Activated naive CD4-positive, alpha-beta T cell (primary cell): ENCODE measurements at regions not wholly inside any gene's neighbourhood (a gene's known extent, or its start where the extent isn't known, plus 50 kb on each side); places are given as distances from the start of the nearest gene placed in this dataset.
"Not testable (repeated sequence)": the region's sequence is repeated elsewhere in the genome, so short reads cannot be mapped to it uniquely, and the experiment has no call there.

Experiments used
- DNase-seq, 4 experiments: peaks; one replicate each; lab custom pipeline; 2025; lab: John Stamatoyannopoulos, UW

- DNase-seq: not testable (repeated sequence)
These were observed 318.4 kb downstream of the PPP1R3A start for GRCh38 chr7:113600428-113600827.

DNA sequence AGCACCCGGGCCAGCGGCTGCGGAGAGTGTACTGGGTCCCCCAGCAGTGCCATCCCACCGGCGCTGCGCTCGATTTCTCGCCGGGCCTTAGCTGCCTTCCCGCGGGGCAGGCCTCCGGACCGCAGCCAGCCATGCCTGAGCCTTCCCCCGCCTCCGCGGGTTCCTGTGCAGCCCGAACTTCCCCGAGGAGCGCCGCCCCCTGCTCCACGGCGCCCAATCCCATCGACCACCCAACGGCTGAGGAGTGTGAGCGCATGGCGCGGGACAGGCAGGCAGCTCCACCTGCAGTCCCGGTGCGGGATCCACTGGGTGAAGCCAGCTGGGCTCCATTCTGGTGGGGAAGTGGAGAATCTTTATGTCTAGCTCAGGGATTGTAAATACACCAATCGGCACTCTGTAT is 325.4 kb downstream of the PPP1R3A start:
- DNase-seq: not testable (repeated sequence)

GRCh38 chr7:113592924-113593323 is 325.9 kb downstream of the PPP1R3A start:
- DNase-seq: not testable (repeated sequence)

GRCh38 chr7:113582471-113582870 is 336.3 kb downstream of the PPP1R3A start:
- no peak for DNase-seq

DNA sequence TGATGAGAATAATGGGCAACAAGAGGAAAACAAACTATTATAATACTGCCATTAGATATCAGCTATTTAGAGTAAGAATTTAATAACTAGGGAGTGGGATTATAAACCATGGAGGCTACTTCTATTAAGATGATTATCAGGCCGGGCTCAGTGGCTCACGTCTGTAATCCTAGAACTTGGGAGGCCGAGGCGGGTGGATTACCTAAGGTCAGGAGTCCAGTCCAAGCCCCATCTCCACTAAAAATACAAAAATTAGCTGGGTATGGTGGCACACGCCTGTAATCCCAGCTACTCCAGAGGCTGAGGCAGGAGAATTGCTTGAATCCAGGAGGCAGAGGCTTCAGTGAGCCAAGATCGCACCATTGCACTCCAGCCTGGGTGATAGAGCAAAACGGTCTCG is 355.6 kb downstream of the PPP1R3A start:
- DNase-seq: not testable (repeated sequence)

DNA sequence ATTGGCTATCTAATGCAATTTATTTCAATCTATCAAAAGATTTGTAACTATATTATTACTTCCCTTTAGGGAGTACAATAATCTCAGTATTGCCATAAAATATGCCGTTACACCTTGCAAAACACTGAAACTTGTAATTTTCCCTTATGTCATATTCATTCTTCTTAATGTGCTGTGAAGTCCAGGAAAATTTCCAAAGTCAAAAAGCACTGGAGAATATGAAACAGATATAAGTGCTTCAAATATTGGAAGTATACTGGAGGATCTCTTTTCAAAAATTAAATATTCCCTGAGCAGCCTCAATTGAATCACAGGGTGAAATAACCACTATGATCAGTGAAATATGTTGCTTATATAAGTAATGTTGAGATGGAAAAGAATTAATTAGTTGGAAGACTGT is 356.0 kb downstream of the PPP1R3A start:
- no peak for DNase-seq

DNA sequence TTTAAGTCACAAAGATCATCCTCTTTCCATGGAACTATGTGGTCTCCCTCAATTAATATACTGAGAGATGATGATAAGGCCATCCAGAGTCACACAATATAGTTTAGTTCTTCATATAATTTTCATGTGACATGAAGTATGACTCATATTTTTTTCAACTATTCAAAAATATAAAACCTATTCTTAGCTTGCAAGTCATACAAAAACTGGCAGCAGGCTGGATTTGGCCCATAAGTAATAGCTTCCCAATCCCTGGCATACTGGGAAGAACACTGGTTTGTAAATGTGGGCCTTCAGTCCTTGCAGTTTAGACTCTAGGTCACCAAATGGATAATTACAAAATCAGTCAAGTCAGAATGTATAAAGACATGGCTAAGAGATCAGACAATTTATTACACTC is 356.6 kb downstream of the PPP1R3A start:
- DNase-seq: no peak

DNA sequence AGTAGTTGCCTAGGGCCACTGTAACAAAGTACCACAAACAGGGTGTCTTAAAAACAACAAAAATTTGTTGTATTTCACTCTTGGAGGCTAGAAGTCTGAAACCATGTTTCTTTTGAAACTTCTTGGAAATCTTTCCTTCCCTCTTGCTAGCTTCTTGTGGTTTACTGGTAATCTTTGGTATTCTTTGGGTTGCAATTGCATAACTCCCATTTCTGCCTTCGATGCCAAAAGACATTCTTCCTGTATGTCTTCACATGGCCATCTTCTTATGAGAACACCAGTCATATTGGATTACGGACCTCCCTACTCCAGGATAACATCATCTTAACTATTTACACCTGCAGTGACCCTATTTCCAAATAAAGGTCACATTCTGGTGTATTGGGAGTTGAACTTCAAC is 357.4 kb downstream of the PPP1R3A start:
- DNase-seq: no peak

GRCh38 chr7:113550966-113551365 is 367.8 kb downstream of the PPP1R3A start:
- DNase-seq: no peak

- no peak for DNase-seq
These were observed 370.2 kb downstream of the PPP1R3A start for GRCh38 chr7:113548561-113548960.

GRCh38 chr7:113548137-113548536 is 370.7 kb downstream of the PPP1R3A start:
- no peak for DNase-seq

- no peak for DNase-seq
These were observed 397.3 kb downstream of the PPP1R3A start for GRCh38 chr7:113521468-113521867.

- no peak for DNase-seq
These were observed 399.3 kb downstream of the PPP1R3A start for GRCh38 chr7:113519472-113519871.

DNA sequence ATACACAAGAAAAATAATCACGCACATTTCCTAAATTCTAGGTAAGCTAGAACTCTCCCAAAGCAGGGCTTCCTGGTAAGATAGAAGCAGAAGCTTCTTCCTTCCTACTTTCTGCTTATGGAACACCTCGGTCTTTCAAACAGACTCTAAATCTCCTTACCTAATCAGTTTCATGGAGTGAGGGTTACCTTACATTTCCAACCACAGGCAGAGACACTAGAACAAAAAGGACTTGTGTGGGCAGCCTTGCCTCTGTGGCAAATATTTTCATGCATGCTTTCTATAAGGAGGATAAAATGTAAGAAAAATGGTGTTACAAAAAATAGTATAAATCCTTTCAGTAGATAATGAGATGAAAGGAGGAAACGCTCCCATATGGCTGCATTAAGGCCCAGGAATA is 386.3 kb upstream of the SMIM30 start:
- DNase-seq: no peak

GRCh38 chr7:113504142-113504541 is 385.8 kb upstream of the SMIM30 start:
- no peak for DNase-seq

DNA sequence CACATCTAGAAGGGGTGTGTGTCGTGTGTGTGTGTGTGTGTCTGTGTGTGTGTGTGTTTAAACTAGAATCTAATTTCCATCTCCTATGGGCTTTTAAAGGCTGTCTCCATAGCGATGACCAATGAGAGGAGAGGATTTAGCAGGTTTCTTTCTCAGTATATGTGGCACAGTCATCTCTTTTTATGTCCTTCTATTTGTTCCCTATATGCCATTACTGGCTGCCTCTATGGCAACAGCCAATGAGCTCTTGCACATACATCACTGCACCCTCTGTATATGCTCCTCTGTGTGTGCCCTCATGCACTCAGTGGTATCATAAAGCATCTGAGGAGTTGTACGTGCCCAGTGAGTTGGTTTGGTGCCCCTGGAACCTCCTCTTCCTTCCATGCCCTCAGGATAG is 378.2 kb upstream of the SMIM30 start:
- not testable (repeated sequence) for DNase-seq

GRCh38 chr7:113494797-113495566 is 376.6 kb upstream of the SMIM30 start:
- DNase-seq: not testable (repeated sequence)

DNA sequence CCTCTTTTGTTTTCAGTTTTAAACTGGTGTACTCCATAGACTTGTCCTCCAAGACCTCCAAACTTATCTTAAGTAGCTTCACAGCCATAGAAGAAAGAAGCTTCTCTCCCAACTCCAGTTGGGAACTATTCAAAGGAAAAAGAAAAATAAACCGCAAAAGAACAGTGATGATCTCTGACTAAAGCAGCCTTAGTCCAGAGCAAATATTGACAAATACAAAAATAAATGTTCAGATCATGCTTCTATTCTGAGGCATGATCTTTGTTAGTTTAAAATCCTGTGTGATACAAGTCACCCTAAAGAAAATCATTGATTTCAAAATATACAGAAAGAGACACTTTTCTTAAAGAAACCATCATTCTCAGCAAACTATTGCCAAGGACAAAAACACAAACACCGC is 373.0 kb upstream of the SMIM30 start:
- DNase-seq: no peak

DNA sequence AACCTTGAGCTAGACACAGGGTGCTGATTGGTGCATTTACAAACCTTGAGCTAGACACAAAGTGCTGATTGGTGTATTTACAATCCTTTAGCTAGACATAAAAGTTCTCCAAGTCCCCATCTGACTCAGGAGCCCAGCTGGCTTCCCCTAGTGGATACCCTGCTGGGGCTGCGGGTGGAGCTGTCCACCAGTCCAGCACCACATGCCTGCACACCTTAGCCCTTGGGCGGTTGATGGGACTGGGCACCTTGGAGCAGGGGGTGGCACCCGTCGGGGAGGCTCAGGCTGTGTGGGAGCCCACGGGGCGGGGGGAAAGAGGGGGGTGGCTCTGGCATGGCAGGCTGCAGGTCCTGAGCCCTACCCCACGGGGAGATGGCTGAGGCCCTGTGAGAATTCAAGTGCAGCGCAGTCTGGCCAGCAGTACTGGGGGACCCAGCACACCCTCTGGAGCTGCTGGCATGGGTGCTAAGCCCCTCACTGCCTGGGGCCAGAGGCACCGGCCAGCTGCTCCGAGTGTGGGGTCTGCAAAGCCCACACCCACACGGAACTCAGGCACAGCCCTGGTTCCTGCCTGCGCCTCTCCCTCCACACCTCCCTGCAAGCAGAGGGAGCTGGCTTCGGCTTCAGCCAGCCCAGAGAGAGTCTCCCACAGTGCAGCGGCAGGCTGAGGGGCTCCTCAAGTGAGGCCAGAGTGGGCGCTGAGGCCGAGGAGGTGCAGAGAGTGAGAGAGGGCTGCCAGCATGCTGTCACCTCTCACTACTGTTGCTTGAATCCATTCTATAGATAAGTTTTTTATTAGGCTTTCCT is 369.8 kb upstream of the SMIM30 start:
- DNase-seq: no peak

DNA sequence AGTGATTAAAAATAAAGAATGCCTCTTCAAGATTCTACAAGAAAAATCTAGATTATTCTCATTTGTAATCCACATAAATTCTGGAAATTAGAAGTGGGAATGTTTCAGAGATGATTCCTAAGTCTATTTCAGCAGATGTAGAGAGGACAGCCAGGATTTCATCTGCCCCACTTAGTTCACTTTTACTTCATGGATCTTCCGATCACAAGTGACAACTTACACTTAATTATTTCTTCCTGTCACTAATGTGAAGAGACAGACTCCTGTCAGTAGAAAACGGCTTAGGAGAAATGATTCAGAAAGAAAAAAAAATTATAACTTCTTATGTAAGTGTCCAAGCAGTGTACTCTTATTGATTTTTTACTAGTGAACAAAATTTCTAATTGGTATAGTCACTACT is 368.2 kb upstream of the SMIM30 start:
- no peak for DNase-seq

- DNase-seq: no peak
These were observed 365.3 kb upstream of the SMIM30 start for GRCh38 chr7:113483657-113484056.

DNA sequence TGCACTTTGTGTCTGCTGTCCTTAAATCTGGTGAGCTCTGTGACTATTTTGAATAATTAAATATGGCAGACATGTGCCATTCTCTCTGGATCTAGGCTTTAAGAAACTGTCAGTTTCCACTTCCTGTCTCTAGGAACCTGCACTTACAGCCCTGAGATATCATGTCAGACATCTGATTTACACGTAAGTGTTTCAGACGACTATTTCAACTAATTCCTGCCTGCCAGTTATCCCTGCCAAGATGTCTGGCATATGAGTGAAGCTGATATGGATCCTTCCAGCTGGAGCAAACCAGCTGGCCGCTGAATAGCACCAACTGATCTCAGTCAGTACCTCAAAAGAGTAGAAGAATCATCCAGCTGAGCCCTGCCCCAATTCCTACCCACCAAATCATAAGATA is 362.2 kb upstream of the SMIM30 start:
- no peak for DNase-seq

GRCh38 chr7:113464096-113464855 is 345.9 kb upstream of the SMIM30 start:
- no peak for DNase-seq
